Fibroblast of lung (primary cell): ENCODE measurements at regions not wholly inside any gene's neighbourhood (a gene's known extent, or its start where the extent isn't known, plus 50 kb on each side); places are given as distances from the start of the nearest gene placed in this dataset.

Experiments used
- CTCF ChIP-seq, 2 donors: IDR thresholded peaks in 1 of 2; conservative IDR thresholded peaks in 1 of 2; 1 replicate in 1 of 2; 2 replicates in 1 of 2; pipeline ENCODE4 v1.5.1; 2011 to 2012; ENCODE audit warnings: low read length in 2 of 2, control low read depth in 1 of 2, inconsistent platforms in 1 of 2, low read depth in 1 of 2, mild to moderate bottlenecking in 1 of 2
- EZH2 ChIP-seq: IDR thresholded peaks from 2 replicates; pipeline ENCODE4 v1.5.1; 2012; ENCODE audit warnings: low read length, control low read depth, mild to moderate bottlenecking; ENCODE audit errors: missing control alignments

- no peak for TF ChIP-seq EZH2
- no peak for TF ChIP-seq CTCF (conservative IDR thresholded peaks at IDR 0.05 in 1 of 2, IDR thresholded peaks at IDR 0.05 in 1 of 2; ENCODE audit: low read depth in 1 of 2, low read length in 2 of 2)
These were observed 71.1 kb downstream of the MAGEB10 start for GRCh38 chrX:27878862-27879261.
